Renal pelvis (tissue), 1 donor: ENCODE measurements at regions not wholly inside any gene's neighbourhood (a gene's known extent, or its start where the extent isn't known, plus 50 kb on each side); places are given as distances from the start of the nearest gene placed in this dataset.

Experiments used
- DNase-seq: peaks from one replicate; pipeline ENCODE4 v3.0.0-alpha.2; 2013

GRCh38 chr1:5012249-5012648 lies 357.8 kb downstream of the AJAP1 start:
- no peak for DNase-seq

- DNase-seq, result no peak
Measured at GRCh38 chr1:5010656-5011055, 356.2 kb downstream of the AJAP1 start.

GRCh38 chr1:5010236-5010635 lies 355.8 kb downstream of the AJAP1 start:
- no peak for DNase-seq

- no peak for DNase-seq
Measured at GRCh38 chr1:5009376-5010065, 355.1 kb downstream of the AJAP1 start.

GRCh38 chr1:5005171-5005570 lies 350.8 kb downstream of the AJAP1 start:
- no peak for DNase-seq

- DNase-seq, result no peak
Measured at GRCh38 chr1:5002676-5003075, 348.3 kb downstream of the AJAP1 start.

- no peak for DNase-seq
Measured at GRCh38 chr1:5001466-5001865, 347.1 kb downstream of the AJAP1 start.

- no peak for DNase-seq
Measured at GRCh38 chr1:4986306-4986705, 331.9 kb downstream of the AJAP1 start.

- no peak for DNase-seq
Measured at GRCh38 chr1:4984841-4985240, 330.4 kb downstream of the AJAP1 start.

GRCh38 chr1:4980211-4980610 lies 325.8 kb downstream of the AJAP1 start:
- no peak for DNase-seq

GRCh38 chr1:4978660-4979390 lies 324.4 kb downstream of the AJAP1 start:
- no peak for DNase-seq

- no peak for DNase-seq
Measured at GRCh38 chr1:4977701-4978100, 323.3 kb downstream of the AJAP1 start.

GRCh38 chr1:4976859-4977440 lies 322.5 kb downstream of the AJAP1 start:
- DNase-seq, result no peak

- no peak for DNase-seq
Measured at GRCh38 chr1:4975856-4976255, 321.4 kb downstream of the AJAP1 start.

GRCh38 chr1:4974981-4975685 lies 320.7 kb downstream of the AJAP1 start:
- DNase-seq, result no peak

- DNase-seq, result no peak
Measured at GRCh38 chr1:4973341-4973740, 318.9 kb downstream of the AJAP1 start.

- no peak for DNase-seq
Measured at GRCh38 chr1:4972761-4973320, 318.4 kb downstream of the AJAP1 start.

- DNase-seq, result no peak
Measured at GRCh38 chr1:4971666-4972065, 317.3 kb downstream of the AJAP1 start.

GRCh38 chr1:4970532-4970931 lies 316.1 kb downstream of the AJAP1 start:
- no peak for DNase-seq

GRCh38 chr1:4969556-4970129 lies 315.2 kb downstream of the AJAP1 start:
- DNase-seq, result no peak

GRCh38 chr1:4965346-4966075 lies 311.1 kb downstream of the AJAP1 start:
- no peak for DNase-seq
